Naive thymus-derived CD8-positive, alpha-beta T cell (primary cell): ENCODE measurements at regions not wholly inside any gene's neighbourhood (a gene's known extent, or its start where the extent isn't known, plus 50 kb on each side); places are given as distances from the start of the nearest gene placed in this dataset.
"Not testable (repeated sequence)": the region's sequence is repeated elsewhere in the genome, so short reads cannot be mapped to it uniquely, and the experiment has no call there.

Experiments used
- ATAC-seq, 2 donors: fragments of 150-1000 bp; cut with Tn5 transposase in 1 of 2; sonication (Bioruptor Pico), chemical (Tn5 transposase) in 1 of 2; 1 replicate in 1 of 2; 2 replicates in 1 of 2; pipeline ENCODE4 v1.10.0; 2021; ENCODE audit warnings: mild to moderate bottlenecking in 2 of 2, moderate library complexity in 2 of 2
- POLR2A ChIA-PET: fragments of 350-600 bp; sonication (Branson Sonifier 250); formaldehyde crosslinking; loops from one replicate; lab custom pipeline; 2021; ENCODE audit warnings: antibody characterized with exemption; lab: Charles Lee
- DNase-seq, 10 donors: peaks; one replicate each; pipeline versions ENCODE4 v3.0.0 to v3.0.0-alpha.2; 2020 to 2022
- H3K27ac Mint-ChIP-seq, 10 donors: one replicate each; pipeline ENCODE4 v1.8.0; 2020 to 2022; ENCODE audit warnings: mild to moderate bottlenecking in 10 of 10, mixed read lengths in 10 of 10, moderate library complexity in 4 of 10, inconsistent platforms in 1 of 10
- H3K27me3 Mint-ChIP-seq, 5 donors: one replicate each; pipeline ENCODE4 v1.8.0; 2021 to 2022; ENCODE audit warnings: mixed read lengths in 5 of 5
- H3K36me3 Mint-ChIP-seq, 3 donors: one replicate each; pipeline ENCODE4 v1.8.0; 2020 to 2022; ENCODE audit warnings: mixed read lengths in 3 of 3, mild to moderate bottlenecking in 2 of 3, inconsistent platforms in 1 of 3
- H3K4me1 Mint-ChIP-seq, 4 donors: one replicate each; pipeline ENCODE4 v1.8.0; 2021 to 2022; ENCODE audit warnings: mixed read lengths in 4 of 4
- H3K4me3 Mint-ChIP-seq, 10 donors: one replicate each; pipeline ENCODE4 v1.8.0; 2020 to 2022; ENCODE audit warnings: mild to moderate bottlenecking in 10 of 10, mixed read lengths in 10 of 10, moderate library complexity in 6 of 10, inconsistent platforms in 1 of 10
- H3K9me3 Mint-ChIP-seq, 9 donors: one replicate each; pipeline ENCODE4 v1.8.0; 2020 to 2022; ENCODE audit warnings: mixed read lengths in 9 of 9, mild to moderate bottlenecking in 3 of 9, inconsistent platforms in 1 of 9, moderate library complexity in 1 of 9

- Mint-ChIP-seq H3K27me3 (no peaks in the 10 kb centered on the region), H3K36me3 (no peaks in the 10 kb centered on the region), H3K27ac (no peak overlapping the region), H3K4me3 (no peak overlapping the region), H3K4me1 (no peaks in the 10 kb centered on the region), H3K9me3 (peaks cover 0 to 11% (median 2%) of the 10 kb centered on the region in 9 donors)
- no peak for DNase-seq
- no peak for ATAC-seq
- POLR2A ChIA-PET, result no interaction called here
These were observed 1655.4 kb downstream of the BRINP3 start for GRCh38 chr1:188822248-188822647.

- H3K27me3 Mint-ChIP-seq, result no peaks in the 10 kb centered on the region
- POLR2A ChIA-PET, result no interaction called here
- no peaks in the 10 kb centered on the region for H3K4me1 Mint-ChIP-seq
- DNase-seq (no peak), ATAC-seq (no peak)
- peaks cover 0 to 13% (median 3%) of the 10 kb centered on the region in 9 donors for H3K9me3 Mint-ChIP-seq
- H3K27ac Mint-ChIP-seq, result no peak overlapping the region
- H3K36me3 Mint-ChIP-seq, result no peaks in the 10 kb centered on the region
- H3K4me3 Mint-ChIP-seq, result no peak overlapping the region
These were observed 1652.2 kb downstream of the BRINP3 start for GRCh38 chr1:188825471-188825870.

DNA sequence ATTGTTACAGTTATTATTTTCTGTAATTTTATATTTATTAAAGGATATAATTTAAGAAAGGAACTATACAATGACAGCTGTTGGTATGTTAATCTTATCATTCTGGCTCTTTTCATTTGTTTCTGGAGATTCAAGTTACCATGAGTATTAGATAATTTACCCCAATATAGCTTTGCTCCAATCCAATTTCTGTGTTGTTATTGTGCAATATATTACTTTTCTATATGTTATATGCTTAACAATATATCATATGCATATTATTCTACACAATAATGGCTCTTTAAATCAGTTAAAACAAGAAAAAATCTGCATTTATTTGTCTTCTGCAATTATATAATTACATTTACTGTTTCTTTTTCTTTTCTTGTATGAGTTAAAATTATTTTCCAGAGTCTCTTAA, 1650.9 kb downstream of the BRINP3 start:
- POLR2A ChIA-PET, result no interaction called here
- DNase-seq (no peak), ATAC-seq (no peak)
- H3K4me1 Mint-ChIP-seq, result no peaks in the 10 kb centered on the region
- no peaks in the 10 kb centered on the region for H3K27me3 Mint-ChIP-seq
- H3K27ac Mint-ChIP-seq, result no peak overlapping the region
- no peaks in the 10 kb centered on the region for H3K36me3 Mint-ChIP-seq
- H3K4me3 Mint-ChIP-seq, result no peak overlapping the region
- H3K9me3 Mint-ChIP-seq, result peaks cover 0 to 13% (median 3%) of the 10 kb centered on the region in 9 donors

GRCh38 chr1:188827400-188827799, 1650.3 kb downstream of the BRINP3 start:
- Mint-ChIP-seq H3K4me1 (no peaks in the 10 kb centered on the region), H3K36me3 (no peaks in the 10 kb centered on the region), H3K27me3 (no peaks in the 10 kb centered on the region), H3K27ac (no peak overlapping the region), H3K9me3 (peaks cover 0 to 13% (median 3%) of the 10 kb centered on the region in 9 donors), H3K4me3 (no peak overlapping the region)
- POLR2A ChIA-PET, result no interaction called here
- DNase-seq (no peak), ATAC-seq (no peak)

- DNase-seq, H3K27ac Mint-ChIP-seq, H3K36me3 Mint-ChIP-seq, ATAC-seq, H3K4me3 Mint-ChIP-seq, POLR2A ChIA-PET, H3K27me3 Mint-ChIP-seq, H3K4me1 Mint-ChIP-seq: not testable (repeated sequence)
- peaks cover 0 to 16% (median 7%) of the 10 kb centered on the region in 9 donors for H3K9me3 Mint-ChIP-seq
These were observed 1636.5 kb downstream of the BRINP3 start for GRCh38 chr1:188841111-188841696.

- H3K27ac Mint-ChIP-seq, result no peak overlapping the region
- no peak overlapping the region for H3K4me3 Mint-ChIP-seq
- no peak for ATAC-seq
- H3K4me1 Mint-ChIP-seq, result no peaks in the 10 kb centered on the region
- H3K9me3 Mint-ChIP-seq, result peaks cover 0 to 13% (median 3%) of the 10 kb centered on the region in 9 donors
- no peak for DNase-seq
- no peaks in the 10 kb centered on the region for H3K27me3 Mint-ChIP-seq
- POLR2A ChIA-PET, result no interaction called here
- H3K36me3 Mint-ChIP-seq, result no peaks in the 10 kb centered on the region
These were observed 1631.2 kb downstream of the BRINP3 start for GRCh38 chr1:188846468-188846867.

GRCh38 chr1:188857526-188858087, 1620.1 kb downstream of the BRINP3 start:
- POLR2A ChIA-PET, result no interaction called here

GRCh38 chr1:188867614-188868013, 1610.0 kb downstream of the BRINP3 start:
- POLR2A ChIA-PET, result no interaction called here
- H3K27me3 Mint-ChIP-seq, result no peaks in the 10 kb centered on the region
- H3K9me3 Mint-ChIP-seq, result peaks cover 4 to 29% (median 10%) of the 10 kb centered on the region in 9 donors
- H3K36me3 Mint-ChIP-seq, result peaks cover 0 to 4% (median 0%) of the 10 kb centered on the region in 3 donors
- ATAC-seq (no peak), DNase-seq (no peak)
- H3K4me3 Mint-ChIP-seq, result no peak overlapping the region
- no peaks in the 10 kb centered on the region for H3K4me1 Mint-ChIP-seq
- no peak overlapping the region for H3K27ac Mint-ChIP-seq

More at GRCh38 chr1:188857526-188858087, 1620.1 kb downstream of the BRINP3 start:
- Mint-ChIP-seq H3K27ac (no peak overlapping the region), H3K27me3 (no peaks in the 10 kb centered on the region), H3K9me3 (peaks cover 0 to 19% (median 8%) of the 10 kb centered on the region in 9 donors), H3K4me3 (no peak overlapping the region), H3K36me3 (no peaks in the 10 kb centered on the region), H3K4me1 (no peaks in the 10 kb centered on the region)
- DNase-seq (no peak), ATAC-seq (no peak)

DNA sequence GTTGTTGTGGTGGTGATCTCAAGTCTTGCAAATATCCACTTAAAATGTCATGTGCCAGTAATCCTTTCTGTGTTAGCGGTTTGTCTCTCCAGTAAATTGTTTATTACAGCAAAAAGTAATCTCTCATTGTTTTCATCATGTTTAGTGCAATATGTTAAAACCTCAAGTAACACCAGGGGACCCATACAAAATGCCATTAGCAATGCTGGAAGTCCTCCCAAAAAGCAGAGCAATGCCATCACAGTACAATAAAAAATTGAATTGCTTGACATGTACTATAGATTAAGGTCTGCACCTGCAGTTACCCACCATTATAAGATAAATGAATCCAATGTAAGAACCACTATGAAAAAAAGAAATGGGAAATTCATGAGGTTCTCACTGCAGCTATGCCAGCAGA, 1606.5 kb downstream of the BRINP3 start:
- Mint-ChIP-seq H3K9me3 (peaks cover 0 to 25% (median 8%) of the 10 kb centered on the region in 9 donors), H3K27ac (no peak overlapping the region), H3K4me1 (no peaks in the 10 kb centered on the region), H3K4me3 (no peak overlapping the region), H3K36me3 (no peaks in the 10 kb centered on the region), H3K27me3 (no peaks in the 10 kb centered on the region)
- DNase-seq (no peak), ATAC-seq (no peak)
- POLR2A ChIA-PET, result no interaction called here

DNA sequence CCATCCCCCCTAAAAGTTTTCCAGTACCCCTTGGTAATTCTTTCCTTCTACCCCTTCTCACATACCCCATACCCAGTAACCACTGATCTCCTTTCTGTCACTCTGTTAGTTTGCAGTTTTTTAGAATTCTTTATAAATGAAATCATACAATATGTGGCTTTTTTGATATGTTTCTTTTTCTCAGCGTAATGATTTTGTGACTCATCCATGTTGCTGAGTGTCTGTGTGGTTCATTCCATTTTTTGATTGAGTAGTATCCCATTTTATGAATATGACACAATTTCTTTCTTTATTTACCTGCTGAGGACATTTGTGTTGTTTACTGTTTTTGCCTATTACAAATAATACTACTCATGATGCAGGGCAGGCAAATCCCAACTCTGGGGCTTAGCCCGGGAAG, 1605.3 kb downstream of the BRINP3 start:
- no peaks in the 10 kb centered on the region for H3K4me1 Mint-ChIP-seq
- POLR2A ChIA-PET, result no interaction called here
- no peak overlapping the region for H3K27ac Mint-ChIP-seq
- no peak for DNase-seq
- H3K9me3 Mint-ChIP-seq, result peaks cover 0 to 24% (median 8%) of the 10 kb centered on the region in 9 donors
- ATAC-seq, result no peak
- no peaks in the 10 kb centered on the region for H3K27me3 Mint-ChIP-seq
- no peak overlapping the region for H3K4me3 Mint-ChIP-seq
- no peaks in the 10 kb centered on the region for H3K36me3 Mint-ChIP-seq

- Mint-ChIP-seq H3K27ac (no peak overlapping the region), H3K9me3 (peaks cover 0 to 45% (median 5%) of the 10 kb centered on the region in 9 donors), H3K36me3 (no peaks in the 10 kb centered on the region), H3K4me3 (no peak overlapping the region), H3K4me1 (no peaks in the 10 kb centered on the region), H3K27me3 (no peaks in the 10 kb centered on the region)
- POLR2A ChIA-PET, result no interaction called here
- no peak for DNase-seq
- no peak for ATAC-seq
These were observed 1600.0 kb downstream of the BRINP3 start for GRCh38 chr1:188877668-188878067.

DNA sequence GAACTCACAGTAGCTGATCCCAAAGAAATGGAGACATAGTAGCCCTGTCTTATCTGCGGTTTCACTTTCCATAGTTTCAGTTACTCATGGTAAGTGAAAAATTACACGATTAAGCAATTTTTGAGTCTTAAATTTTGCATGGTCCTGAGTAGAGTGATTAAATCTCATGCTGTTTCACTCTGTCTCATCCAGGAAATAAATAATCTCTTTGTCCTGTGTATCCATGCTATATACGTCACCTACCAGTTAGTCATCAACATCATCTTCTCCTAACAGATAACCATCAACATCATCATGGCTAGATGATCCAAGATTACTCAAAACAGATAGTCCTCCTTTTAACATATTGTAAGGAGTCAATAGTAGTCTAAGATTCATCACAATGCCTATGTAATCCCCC, 1589.3 kb downstream of the BRINP3 start:
- POLR2A ChIA-PET, result no interaction called here
- H3K36me3 Mint-ChIP-seq, result no peaks in the 10 kb centered on the region
- no peak overlapping the region for H3K4me3 Mint-ChIP-seq
- H3K27me3 Mint-ChIP-seq, result no peaks in the 10 kb centered on the region
- H3K4me1 Mint-ChIP-seq, result no peaks in the 10 kb centered on the region
- ATAC-seq (no peak), DNase-seq (no peak)
- no peak overlapping the region for H3K27ac Mint-ChIP-seq
- peaks cover 2 to 47% (median 14%) of the 10 kb centered on the region in 9 donors for H3K9me3 Mint-ChIP-seq

DNA sequence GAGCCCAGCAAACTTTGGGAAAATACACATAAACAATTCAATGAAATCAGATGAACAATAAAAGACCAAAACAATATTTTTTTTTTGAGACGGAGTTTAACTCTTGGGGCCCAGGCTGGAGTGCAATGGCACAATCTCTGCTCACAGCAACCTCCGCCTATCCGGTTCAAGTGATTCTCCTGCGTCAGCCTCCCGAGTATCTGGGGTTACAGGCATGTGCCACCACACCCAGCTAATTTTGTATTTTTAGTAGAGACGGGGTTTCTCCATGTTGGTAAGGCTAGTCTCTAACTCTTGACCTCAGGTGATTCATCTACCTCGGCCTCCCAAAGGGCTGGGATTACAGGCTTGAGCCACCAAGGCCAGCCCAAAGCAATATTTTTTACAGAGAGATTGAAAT, 1588.5 kb downstream of the BRINP3 start:
- DNase-seq, result no peak
- Mint-ChIP-seq H3K9me3 (peaks cover 2 to 52% (median 14%) of the 10 kb centered on the region in 9 donors), H3K27ac (no peak overlapping the region), H3K27me3 (no peaks in the 10 kb centered on the region), H3K36me3 (no peaks in the 10 kb centered on the region), H3K4me3 (no peak overlapping the region), H3K4me1 (no peaks in the 10 kb centered on the region)
- ATAC-seq, result no peak
- POLR2A ChIA-PET, result no interaction called here

- no peaks in the 10 kb centered on the region for H3K36me3 Mint-ChIP-seq
- peaks cover 2 to 44% (median 14%) of the 10 kb centered on the region in 9 donors for H3K9me3 Mint-ChIP-seq
- H3K4me3 Mint-ChIP-seq, result no peak overlapping the region
- H3K4me1 Mint-ChIP-seq, result no peaks in the 10 kb centered on the region
- ATAC-seq (no peak), DNase-seq (no peak)
- H3K27ac Mint-ChIP-seq, result no peak overlapping the region
- H3K27me3 Mint-ChIP-seq, result no peaks in the 10 kb centered on the region
- POLR2A ChIA-PET, result no interaction called here
These were observed 1585.7 kb downstream of the BRINP3 start for GRCh38 chr1:188891958-188892357.
